GM13976 (cell line): ENCODE measurements at regions not wholly inside any gene's neighbourhood (a gene's known extent, or its start where the extent isn't known, plus 50 kb on each side); places are given as distances from the start of the nearest gene placed in this dataset.
"Not testable (repeated sequence)": the region's sequence is repeated elsewhere in the genome, so short reads cannot be mapped to it uniquely, and the experiment has no call there.

Experiments used
- DNase-seq: peaks from one replicate; pipeline ENCODE4 v3.0.0; 2012; ENCODE audit warnings: low spot score
- CTCF ChIP-seq: IDR thresholded peaks from 2 replicates; pipeline ENCODE4 v1.5.1; 2012; ENCODE audit warnings: borderline replicate concordance, mild to moderate bottlenecking; ENCODE audit not compliant: insufficient read depth; ENCODE audit errors: extremely low read depth, missing control alignments, control extremely low read depth
- in situ Hi-C: fragments of 300-500 bp; cut with MboI; formaldehyde crosslinking; loops from one replicate; pipeline ENCODE4 v1.12.0; 2022; ENCODE audit warnings: low sequenced_read_pairs, mixed read lengths, inconsistent platforms; ENCODE audit not compliant: unreplicated experiment

DNA sequence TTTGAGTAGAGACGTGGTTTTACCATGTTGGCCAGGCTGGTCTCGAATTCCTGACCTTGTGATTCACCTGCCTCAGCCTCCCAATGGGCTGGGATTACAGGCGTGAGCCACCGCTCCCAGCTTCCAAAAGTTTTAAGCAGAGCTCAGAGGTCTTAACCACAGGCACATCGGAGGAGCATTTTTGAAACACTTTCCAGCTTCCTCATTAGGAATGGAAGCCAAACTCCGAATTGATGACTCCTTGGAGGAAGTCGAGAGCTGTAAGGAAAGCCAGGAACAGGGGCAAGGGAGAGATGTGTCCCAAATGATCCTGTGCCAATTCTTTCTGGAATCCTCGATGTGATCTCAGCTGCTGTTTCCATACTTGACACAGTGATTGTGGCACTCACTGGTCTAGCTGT lies 56.2 kb upstream of the CCZ1B start:
- DNase-seq, in situ Hi-C loops: not testable (repeated sequence)

GRCh38 chr7:6883756-6884155 lies 57.7 kb upstream of the CCZ1B start:
- in situ Hi-C loops, DNase-seq: not testable (repeated sequence)

DNA sequence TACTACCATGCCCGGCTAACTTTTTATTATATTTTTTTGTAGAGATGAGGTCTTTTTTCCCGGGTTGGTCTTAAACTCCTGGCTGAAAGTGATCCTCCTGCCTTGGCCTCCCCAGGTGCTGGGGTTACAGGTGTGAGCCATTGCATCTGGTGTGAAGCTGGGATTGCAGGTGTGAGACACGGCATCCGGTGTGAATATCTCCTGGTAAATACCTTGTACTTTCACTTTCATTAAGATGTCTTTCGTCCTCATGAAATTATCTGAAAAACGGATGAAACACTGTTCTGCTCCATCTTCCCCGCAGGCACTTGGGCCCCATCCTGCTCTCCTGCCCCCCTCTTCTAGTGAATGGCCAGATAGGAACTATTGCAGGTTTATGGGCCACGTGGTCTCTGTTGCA lies 60.1 kb upstream of the CCZ1B start:
- no peak for DNase-seq
- TF ChIP-seq CTCF = no peak

DNA sequence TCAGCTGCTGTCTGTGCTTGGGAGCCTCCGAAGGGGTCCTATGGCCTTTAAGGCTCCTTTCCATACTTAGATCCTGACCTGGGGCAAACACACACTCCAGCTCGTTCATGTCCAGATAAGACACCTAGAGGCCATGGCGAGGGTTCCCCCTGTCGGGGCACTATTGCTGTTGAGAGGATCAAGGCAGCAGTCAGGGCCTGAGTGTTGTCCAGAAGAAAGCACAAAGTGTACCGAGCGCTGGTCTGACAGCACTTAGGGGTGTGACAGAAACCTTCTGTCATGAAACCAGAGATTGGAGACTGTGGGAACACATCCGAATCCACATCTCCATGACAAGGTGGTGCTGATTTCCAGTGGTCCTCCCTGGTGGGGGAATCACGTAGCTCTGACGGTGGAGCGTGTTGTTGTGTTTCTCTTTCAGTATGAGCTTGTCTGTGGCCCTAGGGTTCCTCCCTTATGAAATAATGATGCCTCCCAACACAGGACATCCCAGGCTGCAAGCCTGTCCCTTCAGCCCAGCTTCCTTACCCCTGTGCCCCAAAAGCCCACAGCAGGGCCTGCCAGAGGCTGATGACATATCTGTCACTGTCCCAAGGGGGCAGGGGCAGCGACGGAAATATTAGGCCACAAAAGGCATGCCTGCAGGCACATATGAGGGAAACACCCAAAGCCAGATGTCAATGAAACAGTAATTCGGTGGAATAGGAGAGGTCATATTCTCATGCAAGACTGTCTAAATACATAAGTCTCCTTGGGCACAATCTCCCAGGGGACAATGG lies 62.4 kb upstream of the CCZ1B start:
- DNase-seq, in situ Hi-C loops: not testable (repeated sequence)

More for the DNA sequence above, 60.1 kb upstream of the CCZ1B start:
- in situ Hi-C loops = no loop called here

- in situ Hi-C loops = no loop called here
Measured at GRCh38 chr7:6889252-6889812, 63.3 kb upstream of the CCZ1B start.

GRCh38 chr7:6902097-6902518 lies 76.0 kb upstream of the CCZ1B start:
- DNase-seq, in situ Hi-C loops: not testable (repeated sequence)

More at GRCh38 chr7:6889252-6889812, 63.3 kb upstream of the CCZ1B start:
- no peak for DNase-seq
- TF ChIP-seq CTCF = no peak

DNA sequence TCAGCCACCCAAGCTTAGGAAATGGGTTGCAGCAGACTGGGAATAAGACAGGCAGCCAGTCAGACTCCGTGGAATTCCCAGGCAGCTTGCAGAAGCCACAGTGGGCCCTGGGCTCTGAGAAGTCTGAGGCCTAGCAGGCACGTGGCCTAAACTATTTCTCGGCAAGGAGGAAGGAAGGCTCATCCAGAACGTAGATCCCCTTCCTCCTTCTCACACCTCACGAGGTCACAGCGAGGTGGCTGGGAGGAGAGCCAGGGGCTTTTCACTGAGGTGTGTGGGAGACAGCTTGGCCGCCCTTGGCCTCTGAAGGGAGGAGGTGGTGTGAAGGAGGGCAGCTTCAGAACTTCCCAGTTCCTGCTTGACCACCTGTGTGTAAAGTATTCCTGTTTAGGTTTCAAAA lies 77.2 kb upstream of the CCZ1B start:
- in situ Hi-C loops, DNase-seq: not testable (repeated sequence)

DNA sequence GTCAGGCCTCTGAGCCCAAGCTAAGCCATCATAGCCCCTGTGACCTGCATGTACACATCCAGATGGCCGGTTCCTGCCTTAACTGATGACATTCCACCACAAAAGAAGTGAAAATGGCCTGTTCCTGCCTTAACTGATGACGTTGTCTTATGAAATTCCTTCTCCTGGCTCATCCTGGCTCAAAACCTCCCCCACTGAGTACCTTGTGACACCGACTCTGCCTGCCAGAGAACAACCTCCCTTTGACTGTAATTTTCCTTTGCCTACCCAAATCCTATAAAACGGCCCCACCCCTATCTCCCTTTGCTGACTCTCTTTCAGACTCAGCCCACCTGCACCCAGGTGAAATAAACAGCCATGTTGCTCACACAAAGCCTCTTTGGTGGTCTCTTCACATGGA lies 77.7 kb upstream of the CCZ1B start:
- in situ Hi-C loops, DNase-seq: not testable (repeated sequence)

- TF ChIP-seq CTCF = no peak
- in situ Hi-C loops = no loop called here
- DNase-seq = no peak
Measured at GRCh38 chr7:6917258-6917657, 91.2 kb upstream of the CCZ1B start.

- DNase-seq, in situ Hi-C loops: not testable (repeated sequence)
Measured at GRCh38 chr7:6919169-6919568, 93.1 kb upstream of the CCZ1B start.

GRCh38 chr7:6924523-6924922 lies 98.4 kb upstream of the CCZ1B start:
- in situ Hi-C loops, DNase-seq: not testable (repeated sequence)

DNA sequence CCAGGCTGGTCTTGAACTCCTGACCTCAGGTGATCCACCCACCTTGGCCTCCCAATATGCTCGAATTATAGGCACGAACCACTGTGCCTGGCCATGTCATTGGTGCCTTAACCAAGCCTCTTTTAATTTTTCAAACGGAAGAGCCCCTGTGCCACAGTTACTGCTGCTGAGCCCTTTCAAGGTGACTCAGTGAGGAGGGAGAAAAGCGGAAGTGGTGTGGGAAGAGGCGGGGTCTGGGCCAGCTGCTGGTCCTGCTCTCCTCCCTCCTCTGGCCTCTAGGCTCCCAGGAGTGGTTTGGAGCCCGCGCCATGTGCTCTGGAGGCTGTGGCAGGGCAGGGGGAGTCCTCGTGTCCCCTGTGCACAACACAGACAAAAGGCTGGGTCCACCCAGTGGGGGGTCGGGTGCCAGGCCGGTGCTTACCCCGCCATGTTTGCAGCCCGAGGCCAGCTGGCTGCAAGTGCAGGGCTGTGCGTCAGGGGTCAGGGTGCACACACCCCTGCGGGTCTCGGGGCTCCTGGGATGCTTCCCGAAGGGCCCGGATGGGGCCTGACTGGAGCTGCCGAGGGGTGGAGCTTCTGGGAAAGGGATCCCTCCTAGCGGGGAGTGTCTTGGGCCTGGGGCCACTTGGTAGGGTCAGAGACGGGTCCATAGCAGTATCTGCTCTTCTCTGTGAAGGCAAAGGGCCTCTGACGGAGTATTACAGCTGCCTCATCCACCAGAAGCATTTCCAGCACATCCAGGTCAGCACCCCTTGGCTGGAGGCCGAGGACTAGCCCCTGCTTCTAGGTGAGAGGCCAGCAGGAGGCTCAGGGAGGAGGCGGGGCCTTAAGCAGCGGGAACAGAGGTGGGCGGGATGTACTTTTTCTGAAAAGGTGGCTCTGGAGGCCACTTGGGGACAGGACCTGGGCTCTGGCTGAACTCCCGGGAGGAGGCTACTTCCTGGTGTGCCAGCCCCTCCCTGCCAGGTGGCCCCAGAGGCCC lies 100.4 kb upstream of the CCZ1B start:
- DNase-seq, in situ Hi-C loops: not testable (repeated sequence)

- in situ Hi-C loops, DNase-seq: not testable (repeated sequence)
Measured at GRCh38 chr7:6927643-6928042, 101.6 kb upstream of the CCZ1B start.

GRCh38 chr7:6929588-6929987 lies 103.5 kb upstream of the CCZ1B start:
- in situ Hi-C loops, DNase-seq: not testable (repeated sequence)
